DND-41 (cell line): ENCODE measurements at regions not wholly inside any gene's neighbourhood (a gene's known extent, or its start where the extent isn't known, plus 50 kb on each side); places are given as distances from the start of the nearest gene placed in this dataset.

Experiments used
- EZH2 ChIP-seq: IDR thresholded peaks from 3 replicates; pipeline ENCODE4 v1.6.1; 2012; ENCODE audit warnings: borderline replicate concordance, low read depth, mild to moderate bottlenecking, moderate library complexity, low read length, inconsistent platforms; ENCODE audit not compliant: severe bottlenecking
- TF ChIP-seq, protein P1 (sequence below): IDR thresholded peaks from 2 replicates; pipeline ENCODE4 v1.5.1; 2012; ENCODE audit warnings: borderline replicate concordance, low read length, moderate library complexity, mild to moderate bottlenecking; ENCODE audit not compliant: poor library complexity, severe bottlenecking; ENCODE audit errors: extremely low read depth

DNA sequence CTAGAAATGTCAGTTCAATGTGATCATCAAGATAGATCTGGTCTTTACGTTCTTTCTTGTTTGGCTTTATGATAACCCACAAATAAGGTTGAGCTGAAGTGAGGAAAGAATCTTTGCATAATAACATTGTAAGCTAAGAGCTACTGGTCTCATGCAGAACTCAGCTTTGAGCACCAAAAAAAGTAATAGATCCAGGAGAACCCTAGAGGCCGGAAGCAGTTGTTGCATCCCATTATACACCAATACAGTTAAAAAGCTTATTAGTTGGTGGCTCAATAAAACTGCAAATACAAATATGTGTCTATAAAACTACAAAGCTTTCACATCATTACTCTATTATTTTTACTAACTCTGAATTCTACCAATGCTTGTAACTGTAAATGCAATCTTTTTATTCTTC lies 85.5 kb upstream of the NUDT12 start:
- TF ChIP-seq, protein P1, sequence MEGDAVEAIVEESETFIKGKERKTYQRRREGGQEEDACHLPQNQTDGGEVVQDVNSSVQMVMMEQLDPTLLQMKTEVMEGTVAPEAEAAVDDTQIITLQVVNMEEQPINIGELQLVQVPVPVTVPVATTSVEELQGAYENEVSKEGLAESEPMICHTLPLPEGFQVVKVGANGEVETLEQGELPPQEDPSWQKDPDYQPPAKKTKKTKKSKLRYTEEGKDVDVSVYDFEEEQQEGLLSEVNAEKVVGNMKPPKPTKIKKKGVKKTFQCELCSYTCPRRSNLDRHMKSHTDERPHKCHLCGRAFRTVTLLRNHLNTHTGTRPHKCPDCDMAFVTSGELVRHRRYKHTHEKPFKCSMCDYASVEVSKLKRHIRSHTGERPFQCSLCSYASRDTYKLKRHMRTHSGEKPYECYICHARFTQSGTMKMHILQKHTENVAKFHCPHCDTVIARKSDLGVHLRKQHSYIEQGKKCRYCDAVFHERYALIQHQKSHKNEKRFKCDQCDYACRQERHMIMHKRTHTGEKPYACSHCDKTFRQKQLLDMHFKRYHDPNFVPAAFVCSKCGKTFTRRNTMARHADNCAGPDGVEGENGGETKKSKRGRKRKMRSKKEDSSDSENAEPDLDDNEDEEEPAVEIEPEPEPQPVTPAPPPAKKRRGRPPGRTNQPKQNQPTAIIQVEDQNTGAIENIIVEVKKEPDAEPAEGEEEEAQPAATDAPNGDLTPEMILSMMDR = no peak
- no peak for TF ChIP-seq EZH2
